EL (cell line): ENCODE measurements at regions not wholly inside any gene's neighbourhood (a gene's known extent, or its start where the extent isn't known, plus 50 kb on each side); places are given as distances from the start of the nearest gene placed in this dataset.
"Not testable (repeated sequence)": the region's sequence is repeated elsewhere in the genome, so short reads cannot be mapped to it uniquely, and the experiment has no call there.

Experiments used
- DNase-seq: peaks from one replicate; pipeline ENCODE4 v3.0.0-alpha.2; 2016

- peak; percentile 60 for DNase-seq
Observed at GRCh38 chr4:155442267-155443105, 65.7 kb upstream of the MAP9 start.

- DNase-seq, result no peak
Observed at GRCh38 chr4:155441475-155441874, 64.7 kb upstream of the MAP9 start.

GRCh38 chr4:155439760-155440159 lies 63.0 kb upstream of the MAP9 start:
- DNase-seq, result not testable (repeated sequence)

- DNase-seq, result no peak
Observed at GRCh38 chr4:155434904-155435303, 58.1 kb upstream of the MAP9 start.

- DNase-seq, result no peak
Observed at GRCh38 chr4:155434366-155434765, 57.6 kb upstream of the MAP9 start.

GRCh38 chr4:155433636-155434360 lies 57.0 kb upstream of the MAP9 start:
- DNase-seq, result peak; percentile 23

GRCh38 chr4:155430895-155431795 lies 54.4 kb upstream of the MAP9 start:
- no peak for DNase-seq

GRCh38 chr4:155428128-155428527 lies 51.4 kb upstream of the MAP9 start:
- DNase-seq, result no peak

- no peak for DNase-seq
Observed at GRCh38 chr4:155426953-155427352, 50.2 kb upstream of the MAP9 start.
